ENCODE measurements at regions not wholly inside any gene's neighbourhood (a gene's known extent, or its start where the extent isn't known, plus 50 kb on each side); places are given as distances from the start of the nearest gene placed in this dataset.

DNA sequence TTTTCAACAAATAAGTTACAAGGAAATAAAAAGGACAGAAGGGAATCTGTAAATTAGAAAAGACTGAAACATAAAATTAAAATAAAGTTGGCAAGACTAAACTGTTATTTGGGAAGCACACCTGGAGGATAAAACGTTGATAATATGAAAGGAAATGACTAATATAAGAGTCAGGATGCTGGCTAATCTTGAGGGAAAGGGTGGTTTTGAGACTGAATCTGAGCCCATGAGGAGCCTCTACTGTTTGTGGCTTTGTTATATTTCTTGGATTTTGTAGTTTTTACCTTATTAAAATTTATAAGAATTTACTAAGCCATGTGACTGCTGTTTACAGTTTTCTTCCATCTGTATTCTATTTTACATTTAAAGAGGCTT, 718.0 kb upstream of the SPRY2 start:
- H3K4me2 ChIP-seq (replicated peaks; ENCODE audit: extremely low read depth, low read length, poor library complexity, severe bottlenecking): no peak overlapping the region
- no peaks in the 10 kb centered on the region for H3K9me3 Mint-ChIP-seq
- no peak overlapping the region for H3K27ac Mint-ChIP-seq
- H3K4me3 Mint-ChIP-seq: no peak overlapping the region
- no peak for DNase-seq
- H3K9ac ChIP-seq (ENCODE audit: insufficient read depth, low read length, poor library complexity, severe bottlenecking): no peak overlapping the region
- H2AFZ ChIP-seq (ENCODE audit: insufficient read depth, low read depth, low read length, poor library complexity, severe bottlenecking): no peak overlapping the region
- TF ChIP-seq, protein P1, sequence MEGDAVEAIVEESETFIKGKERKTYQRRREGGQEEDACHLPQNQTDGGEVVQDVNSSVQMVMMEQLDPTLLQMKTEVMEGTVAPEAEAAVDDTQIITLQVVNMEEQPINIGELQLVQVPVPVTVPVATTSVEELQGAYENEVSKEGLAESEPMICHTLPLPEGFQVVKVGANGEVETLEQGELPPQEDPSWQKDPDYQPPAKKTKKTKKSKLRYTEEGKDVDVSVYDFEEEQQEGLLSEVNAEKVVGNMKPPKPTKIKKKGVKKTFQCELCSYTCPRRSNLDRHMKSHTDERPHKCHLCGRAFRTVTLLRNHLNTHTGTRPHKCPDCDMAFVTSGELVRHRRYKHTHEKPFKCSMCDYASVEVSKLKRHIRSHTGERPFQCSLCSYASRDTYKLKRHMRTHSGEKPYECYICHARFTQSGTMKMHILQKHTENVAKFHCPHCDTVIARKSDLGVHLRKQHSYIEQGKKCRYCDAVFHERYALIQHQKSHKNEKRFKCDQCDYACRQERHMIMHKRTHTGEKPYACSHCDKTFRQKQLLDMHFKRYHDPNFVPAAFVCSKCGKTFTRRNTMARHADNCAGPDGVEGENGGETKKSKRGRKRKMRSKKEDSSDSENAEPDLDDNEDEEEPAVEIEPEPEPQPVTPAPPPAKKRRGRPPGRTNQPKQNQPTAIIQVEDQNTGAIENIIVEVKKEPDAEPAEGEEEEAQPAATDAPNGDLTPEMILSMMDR (IDR thresholded peaks at IDR 0.05): no peak
- no peaks in the 10 kb centered on the region for H3K36me3 ChIP-seq (replicated peaks in 1 of 2; ENCODE audit: control insufficient read depth in 1 of 2, insufficient read depth in 2 of 2, low read length in 2 of 2)
- 0% methylated on average over 1 of the region's 1 CpG for WGBS (ENCODE audit: insufficient coverage)
- H3K27me3 ChIP-seq (ENCODE audit: control insufficient read depth in 2 of 2, insufficient read depth in 2 of 2, low read length in 2 of 2): no peaks in the 10 kb centered on the region
- intact Hi-C loops (cut with micrococcal nuclease): no loop called here
- no peaks in the 10 kb centered on the region for H3K9me3 ChIP-seq (replicated peaks in 1 of 2; ENCODE audit: control insufficient read depth in 1 of 2, insufficient read depth in 1 of 2, low read length in 2 of 2)
- no peak overlapping the region for H3K4me3 ChIP-seq (replicated peaks in 1 of 3; ENCODE audit: low read depth in 2 of 3, low read length in 3 of 3)
- no peaks in the 10 kb centered on the region for H3K79me2 ChIP-seq (ENCODE audit: insufficient read depth, low read length)
- no peaks in the 10 kb centered on the region for H3K4me1 Mint-ChIP-seq
- no peaks in the 10 kb centered on the region for H3K4me1 ChIP-seq (ENCODE audit: control insufficient read depth in 1 of 2, insufficient read depth in 2 of 2, low read length in 2 of 2)
- H3K27ac ChIP-seq (ENCODE audit: low read depth in 1 of 2, low read length in 2 of 2): no peak overlapping the region
- H4K20me1 ChIP-seq (ENCODE audit: insufficient read depth, low read length): no peaks in the 10 kb centered on the region
- H3K27me3 Mint-ChIP-seq (ENCODE audit: low read depth in 3 of 3): peaks cover 0 to 2% (median 0%) of the 10 kb centered on the region in 3 donors
- H3K36me3 Mint-ChIP-seq: no peaks in the 10 kb centered on the region

DNA sequence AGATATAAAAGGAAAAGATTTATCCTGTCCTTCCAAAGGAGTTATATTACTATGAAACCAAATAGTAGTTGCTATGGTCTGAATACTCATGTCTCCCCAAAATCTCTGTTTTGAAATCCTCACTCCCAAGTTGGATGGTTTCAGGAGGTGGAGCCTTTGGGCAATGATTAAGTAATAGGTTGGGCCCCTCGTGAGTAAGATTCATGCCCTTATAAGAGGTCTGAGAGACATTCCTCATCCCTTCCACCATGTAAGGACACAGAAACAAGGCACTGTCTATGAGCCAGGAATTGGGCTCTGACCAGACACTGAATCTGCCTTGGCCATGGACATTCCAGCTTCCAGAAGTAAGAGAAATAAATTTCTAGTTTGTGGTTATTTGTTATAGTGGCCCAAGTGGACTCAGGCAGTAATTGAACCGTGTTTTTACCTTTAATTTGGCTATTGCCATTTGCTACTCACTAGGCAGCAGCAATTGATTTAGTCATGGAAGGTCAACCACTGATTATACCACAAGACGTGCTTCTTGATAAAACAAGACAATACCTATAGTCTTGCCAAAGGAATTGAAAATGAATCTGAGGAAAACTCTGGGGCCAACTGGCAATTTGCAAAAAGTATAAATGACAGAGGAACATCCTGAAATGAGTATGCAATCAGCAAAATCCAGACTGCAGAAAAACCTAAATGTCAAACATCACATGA, 717.4 kb upstream of the SPRY2 start:
- no peak overlapping the region for H3K27ac Mint-ChIP-seq
- no peaks in the 10 kb centered on the region for H4K20me1 ChIP-seq (ENCODE audit: insufficient read depth, low read length)
- no CpG with 5 or more reads among the region's 3 CpGs for WGBS (ENCODE audit: insufficient coverage)
- no peaks in the 10 kb centered on the region for H3K27me3 ChIP-seq (ENCODE audit: control insufficient read depth in 2 of 2, insufficient read depth in 2 of 2, low read length in 2 of 2)
- DNase-seq: no peak
- no peaks in the 10 kb centered on the region for H3K9me3 ChIP-seq (replicated peaks in 1 of 2; ENCODE audit: control insufficient read depth in 1 of 2, insufficient read depth in 1 of 2, low read length in 2 of 2)
- no peaks in the 10 kb centered on the region for H3K4me1 ChIP-seq (ENCODE audit: control insufficient read depth in 1 of 2, insufficient read depth in 2 of 2, low read length in 2 of 2)
- no peak overlapping the region for H3K4me2 ChIP-seq (replicated peaks; ENCODE audit: extremely low read depth, low read length, poor library complexity, severe bottlenecking)
- intact Hi-C loops (cut with micrococcal nuclease): no loop called here
- no peak overlapping the region for H3K9ac ChIP-seq (ENCODE audit: insufficient read depth, low read length, poor library complexity, severe bottlenecking)
- no peak overlapping the region for H3K27ac ChIP-seq (ENCODE audit: low read depth in 1 of 2, low read length in 2 of 2)
- H3K27me3 Mint-ChIP-seq (ENCODE audit: low read depth in 3 of 3): peaks cover 0 to 2% (median 0%) of the 10 kb centered on the region in 3 donors
- TF ChIP-seq, protein P1 (IDR thresholded peaks at IDR 0.05): no peak
- no peak overlapping the region for H2AFZ ChIP-seq (ENCODE audit: insufficient read depth, low read depth, low read length, poor library complexity, severe bottlenecking)
- H3K9me3 Mint-ChIP-seq: no peaks in the 10 kb centered on the region
- H3K4me3 Mint-ChIP-seq: no peak overlapping the region
- no peaks in the 10 kb centered on the region for H3K79me2 ChIP-seq (ENCODE audit: insufficient read depth, low read length)
- no peak overlapping the region for H3K4me3 ChIP-seq (replicated peaks in 1 of 3; ENCODE audit: low read depth in 2 of 3, low read length in 3 of 3)
- no peaks in the 10 kb centered on the region for H3K36me3 ChIP-seq (replicated peaks in 1 of 2; ENCODE audit: control insufficient read depth in 1 of 2, insufficient read depth in 2 of 2, low read length in 2 of 2)
- no peaks in the 10 kb centered on the region for H3K36me3 Mint-ChIP-seq
- H3K4me1 Mint-ChIP-seq: no peaks in the 10 kb centered on the region

All from CD14-positive monocyte (primary cell).